ENCODE measurements at regions not wholly inside any gene's neighbourhood (a gene's known extent, or its start where the extent isn't known, plus 50 kb on each side); places are given as distances from the start of the nearest gene placed in this dataset.

DNA sequence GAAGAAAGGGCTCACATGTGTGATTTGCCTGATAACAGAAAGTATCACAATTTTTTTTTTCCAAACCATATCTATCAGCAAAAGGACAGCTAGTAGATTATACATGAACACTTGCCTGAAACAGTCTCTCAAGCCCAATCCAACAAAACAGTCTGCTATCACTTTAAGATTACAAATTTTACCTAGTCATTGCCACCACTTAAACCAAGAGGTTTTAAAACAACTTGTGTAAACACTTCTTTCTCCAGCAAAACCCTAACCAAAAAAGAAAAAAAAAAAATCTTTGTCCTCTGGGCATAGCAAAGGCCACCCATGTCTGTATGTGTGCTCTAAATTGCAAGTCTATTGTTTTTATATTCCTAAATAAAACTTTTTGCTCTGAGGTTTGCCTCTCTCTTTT, 1568.4 kb downstream of the GRIK2 start:
- TF ChIP-seq, protein P1, sequence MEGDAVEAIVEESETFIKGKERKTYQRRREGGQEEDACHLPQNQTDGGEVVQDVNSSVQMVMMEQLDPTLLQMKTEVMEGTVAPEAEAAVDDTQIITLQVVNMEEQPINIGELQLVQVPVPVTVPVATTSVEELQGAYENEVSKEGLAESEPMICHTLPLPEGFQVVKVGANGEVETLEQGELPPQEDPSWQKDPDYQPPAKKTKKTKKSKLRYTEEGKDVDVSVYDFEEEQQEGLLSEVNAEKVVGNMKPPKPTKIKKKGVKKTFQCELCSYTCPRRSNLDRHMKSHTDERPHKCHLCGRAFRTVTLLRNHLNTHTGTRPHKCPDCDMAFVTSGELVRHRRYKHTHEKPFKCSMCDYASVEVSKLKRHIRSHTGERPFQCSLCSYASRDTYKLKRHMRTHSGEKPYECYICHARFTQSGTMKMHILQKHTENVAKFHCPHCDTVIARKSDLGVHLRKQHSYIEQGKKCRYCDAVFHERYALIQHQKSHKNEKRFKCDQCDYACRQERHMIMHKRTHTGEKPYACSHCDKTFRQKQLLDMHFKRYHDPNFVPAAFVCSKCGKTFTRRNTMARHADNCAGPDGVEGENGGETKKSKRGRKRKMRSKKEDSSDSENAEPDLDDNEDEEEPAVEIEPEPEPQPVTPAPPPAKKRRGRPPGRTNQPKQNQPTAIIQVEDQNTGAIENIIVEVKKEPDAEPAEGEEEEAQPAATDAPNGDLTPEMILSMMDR (IDR thresholded peaks at IDR 0.05), result no peak
- TF ChIP-seq EP300 (IDR thresholded peaks at IDR 0.05) (no peak), POLR2A (IDR thresholded peaks at IDR 0.05) (no peak)

All from tibial nerve (tissue), 4 donors.